WTC11 (cell line): ENCODE measurements at regions not wholly inside any gene's neighbourhood (a gene's known extent, or its start where the extent isn't known, plus 50 kb on each side); places are given as distances from the start of the nearest gene placed in this dataset.

Experiments used
- ATF2 ChIP-seq: sonication (generic); formaldehyde crosslinking; IDR thresholded peaks from 2 replicates; pipeline ENCODE4 v1.8.1; 2022; ENCODE audit warnings: low read depth, missing genetic modification reagents, borderline replicate concordance
- ATF3 ChIP-seq: sonication (generic); formaldehyde crosslinking; conservative IDR thresholded peaks from 2 replicates; pipeline ENCODE4 v1.8.1; 2022; ENCODE audit warnings: mild to moderate bottlenecking, missing genetic modification reagents
- ELF4 ChIP-seq: sonication (generic); formaldehyde crosslinking; IDR thresholded peaks from 2 replicates; pipeline ENCODE4 v1.8.1; 2022; ENCODE audit warnings: low read depth, mild to moderate bottlenecking, moderate library complexity, missing genetic modification reagents
- ETV6 ChIP-seq: sonication (generic); formaldehyde crosslinking; IDR thresholded peaks from 2 replicates; pipeline ENCODE4 v1.8.1; 2022; ENCODE audit warnings: mild to moderate bottlenecking, missing genetic modification reagents
- FOXK1 ChIP-seq: sonication (generic); formaldehyde crosslinking; IDR thresholded peaks from 2 replicates; pipeline ENCODE4 v1.8.0; 2022; ENCODE audit warnings: mild to moderate bottlenecking, moderate library complexity, missing genetic modification reagents
- JAZF1 ChIP-seq: fragments of 250-450 bp; sonication (Bioruptor Pico); IDR thresholded peaks from 2 replicates; pipeline ENCODE4 v1.9.0; 2021; ENCODE audit warnings: moderate library complexity, mild to moderate bottlenecking, inconsistent platforms
- NFYB ChIP-seq: sonication (generic); formaldehyde crosslinking; conservative IDR thresholded peaks from 2 replicates; pipeline ENCODE4 v1.8.0; 2022; ENCODE audit warnings: low read depth, missing genetic modification reagents
- SP1 ChIP-seq: sonication (generic); formaldehyde crosslinking; conservative IDR thresholded peaks from 2 replicates; pipeline ENCODE4 v1.8.1; 2022; ENCODE audit warnings: missing genetic modification reagents
- TEAD4 ChIP-seq: sonication (generic); formaldehyde crosslinking; IDR thresholded peaks from 2 replicates; pipeline ENCODE4 v1.8.0; 2022; ENCODE audit warnings: mild to moderate bottlenecking, missing genetic modification reagents
- ZNF281 ChIP-seq: sonication (generic); formaldehyde crosslinking; IDR thresholded peaks from 2 replicates; pipeline ENCODE4 v1.8.0; 2023; ENCODE audit warnings: mild to moderate bottlenecking, missing genetic modification reagents
- TF ChIP-seq, protein P1 (sequence below): fragments of 200-600 bp; IDR thresholded peaks from 2 replicates; pipeline ENCODE4 v1.8.0; 2022; ENCODE audit warnings: antibody characterized with exemption
- TF ChIP-seq, protein P2 (sequence below): sonication (generic); formaldehyde crosslinking; IDR thresholded peaks from 2 replicates; pipeline ENCODE4 v1.8.0; 2023; ENCODE audit warnings: missing genetic modification reagents
- TF ChIP-seq, protein P3 (sequence below): sonication (generic); formaldehyde crosslinking; IDR thresholded peaks from 2 replicates; pipeline ENCODE4 v1.8.1; 2022; ENCODE audit warnings: missing genetic modification reagents, borderline replicate concordance

GRCh38 chr10:33596422-33596821 is 262.0 kb upstream of the NRP1 start:
- TF ChIP-seq, protein P1, sequence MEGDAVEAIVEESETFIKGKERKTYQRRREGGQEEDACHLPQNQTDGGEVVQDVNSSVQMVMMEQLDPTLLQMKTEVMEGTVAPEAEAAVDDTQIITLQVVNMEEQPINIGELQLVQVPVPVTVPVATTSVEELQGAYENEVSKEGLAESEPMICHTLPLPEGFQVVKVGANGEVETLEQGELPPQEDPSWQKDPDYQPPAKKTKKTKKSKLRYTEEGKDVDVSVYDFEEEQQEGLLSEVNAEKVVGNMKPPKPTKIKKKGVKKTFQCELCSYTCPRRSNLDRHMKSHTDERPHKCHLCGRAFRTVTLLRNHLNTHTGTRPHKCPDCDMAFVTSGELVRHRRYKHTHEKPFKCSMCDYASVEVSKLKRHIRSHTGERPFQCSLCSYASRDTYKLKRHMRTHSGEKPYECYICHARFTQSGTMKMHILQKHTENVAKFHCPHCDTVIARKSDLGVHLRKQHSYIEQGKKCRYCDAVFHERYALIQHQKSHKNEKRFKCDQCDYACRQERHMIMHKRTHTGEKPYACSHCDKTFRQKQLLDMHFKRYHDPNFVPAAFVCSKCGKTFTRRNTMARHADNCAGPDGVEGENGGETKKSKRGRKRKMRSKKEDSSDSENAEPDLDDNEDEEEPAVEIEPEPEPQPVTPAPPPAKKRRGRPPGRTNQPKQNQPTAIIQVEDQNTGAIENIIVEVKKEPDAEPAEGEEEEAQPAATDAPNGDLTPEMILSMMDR = no peak
- TF ChIP-seq ZNF281 = no peak
- no peak for TF ChIP-seq ATF3 (CRISPR knock-in tag)
- no peak for TF ChIP-seq ELF4 (CRISPR knock-in tag)
- no peak for TF ChIP-seq NFYB
- no peak for TF ChIP-seq JAZF1 (CRISPR knock-in tag)
- TF ChIP-seq FOXK1 (CRISPR knock-in tag) = no peak
- no peak for TF ChIP-seq TEAD4 (CRISPR knock-in tag)
- no peak for TF ChIP-seq SP1 (CRISPR knock-in tag)
- no peak for TF ChIP-seq ETV6 (CRISPR knock-in tag)
- TF ChIP-seq ATF2 (CRISPR knock-in tag) = no peak
- TF ChIP-seq, protein P2, sequence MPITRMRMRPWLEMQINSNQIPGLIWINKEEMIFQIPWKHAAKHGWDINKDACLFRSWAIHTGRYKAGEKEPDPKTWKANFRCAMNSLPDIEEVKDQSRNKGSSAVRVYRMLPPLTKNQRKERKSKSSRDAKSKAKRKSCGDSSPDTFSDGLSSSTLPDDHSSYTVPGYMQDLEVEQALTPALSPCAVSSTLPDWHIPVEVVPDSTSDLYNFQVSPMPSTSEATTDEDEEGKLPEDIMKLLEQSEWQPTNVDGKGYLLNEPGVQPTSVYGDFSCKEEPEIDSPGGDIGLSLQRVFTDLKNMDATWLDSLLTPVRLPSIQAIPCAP (CRISPR knock-in tag) = no peak
- TF ChIP-seq, protein P3, sequence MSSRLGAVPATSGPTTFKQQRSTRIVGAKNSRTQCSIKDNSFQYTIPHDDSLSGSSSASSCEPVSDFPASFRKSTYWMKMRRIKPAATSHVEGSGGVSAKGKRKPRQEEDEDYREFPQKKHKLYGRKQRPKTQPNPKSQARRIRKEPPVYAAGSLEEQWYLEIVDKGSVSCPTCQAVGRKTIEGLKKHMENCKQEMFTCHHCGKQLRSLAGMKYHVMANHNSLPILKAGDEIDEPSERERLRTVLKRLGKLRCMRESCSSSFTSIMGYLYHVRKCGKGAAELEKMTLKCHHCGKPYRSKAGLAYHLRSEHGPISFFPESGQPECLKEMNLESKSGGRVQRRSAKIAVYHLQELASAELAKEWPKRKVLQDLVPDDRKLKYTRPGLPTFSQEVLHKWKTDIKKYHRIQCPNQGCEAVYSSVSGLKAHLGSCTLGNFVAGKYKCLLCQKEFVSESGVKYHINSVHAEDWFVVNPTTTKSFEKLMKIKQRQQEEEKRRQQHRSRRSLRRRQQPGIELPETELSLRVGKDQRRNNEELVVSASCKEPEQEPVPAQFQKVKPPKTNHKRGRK = no peak
